ENCODE measurements at regions not wholly inside any gene's neighbourhood (a gene's known extent, or its start where the extent isn't known, plus 50 kb on each side); places are given as distances from the start of the nearest gene placed in this dataset.
"Not testable (repeated sequence)": the region's sequence is repeated elsewhere in the genome, so short reads cannot be mapped to it uniquely, and the experiment has no call there.

- DNase-seq (ENCODE audit: low read depth), result not testable (repeated sequence)
Measured at GRCh38 chr2:94576486-94576885, 294.7 kb upstream of the TEKT4 start.

DNA sequence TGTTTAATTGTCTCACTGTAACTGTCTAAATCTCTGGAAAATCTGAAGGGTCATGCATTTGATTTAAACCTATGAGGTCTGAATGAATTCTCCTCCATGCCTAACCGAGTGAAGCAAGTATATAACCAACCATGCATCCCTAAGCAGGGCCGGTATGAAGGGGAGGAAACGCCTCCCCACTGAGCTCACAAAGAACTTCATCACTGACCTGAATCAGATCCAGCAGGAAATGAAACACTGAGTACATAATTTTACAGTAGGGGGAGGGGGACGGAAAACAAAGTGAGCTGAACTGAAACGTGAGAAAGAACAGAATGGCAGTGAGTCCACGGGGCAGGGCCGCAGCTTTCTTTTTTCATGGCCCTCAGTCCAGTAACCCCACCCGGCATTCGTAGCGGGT lies 294.1 kb upstream of the TEKT4 start:
- DNase-seq (ENCODE audit: low read depth), result not testable (repeated sequence)

DNA sequence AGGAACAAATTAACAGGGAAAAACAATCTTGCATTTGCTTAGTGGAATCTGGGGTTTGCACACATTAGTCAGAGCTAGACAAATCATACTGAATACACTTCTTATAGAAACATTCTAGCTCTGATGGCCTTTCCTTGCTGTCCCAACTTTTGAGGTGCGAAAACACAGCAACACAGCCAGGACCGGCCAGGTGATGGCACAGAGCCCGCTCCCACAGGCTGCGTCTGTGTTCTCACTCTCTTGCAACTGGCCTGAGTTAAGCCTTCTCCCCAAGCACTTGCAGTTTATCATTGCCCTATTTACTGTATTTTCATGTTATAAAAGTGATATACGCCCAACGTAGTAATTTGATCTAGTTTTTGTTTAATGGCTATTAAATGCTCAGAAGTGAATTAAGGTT lies 292.0 kb upstream of the TEKT4 start:
- DNase-seq (ENCODE audit: low read depth), result not testable (repeated sequence)

GRCh38 chr2:94583081-94583723 lies 288.0 kb upstream of the TEKT4 start:
- DNase-seq (ENCODE audit: low read depth), result not testable (repeated sequence)

DNA sequence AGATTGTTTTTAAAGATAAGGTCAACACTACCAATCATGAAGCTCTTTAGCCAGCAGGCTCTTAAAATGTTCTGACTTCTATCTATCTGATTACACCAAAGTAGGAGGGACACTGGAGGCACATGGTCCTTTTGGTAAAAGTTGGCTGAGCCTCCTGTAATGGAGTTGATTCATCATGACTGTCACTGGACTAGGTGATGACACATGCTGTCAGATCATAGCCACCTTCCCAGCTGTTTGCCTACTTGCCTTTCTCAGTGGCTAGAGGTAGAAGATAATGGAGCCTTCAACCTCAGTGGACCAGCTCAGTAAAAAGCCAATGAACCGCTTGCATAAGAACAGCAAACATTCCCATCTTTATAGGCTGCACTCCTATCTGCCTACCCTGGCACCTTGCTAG lies 286.7 kb upstream of the TEKT4 start:
- not testable (repeated sequence) for DNase-seq (ENCODE audit: low read depth)

GRCh38 chr2:94586032-94586982 lies 284.9 kb upstream of the TEKT4 start:
- peak; percentile 37 for DNase-seq (ENCODE audit: low read depth)

GRCh38 chr2:94587042-94587441 lies 284.2 kb upstream of the TEKT4 start:
- DNase-seq (ENCODE audit: low read depth), result not testable (repeated sequence)

- DNase-seq (ENCODE audit: low read depth), result not testable (repeated sequence)
Measured at GRCh38 chr2:94594019-94594836, 277.0 kb upstream of the TEKT4 start.

DNA sequence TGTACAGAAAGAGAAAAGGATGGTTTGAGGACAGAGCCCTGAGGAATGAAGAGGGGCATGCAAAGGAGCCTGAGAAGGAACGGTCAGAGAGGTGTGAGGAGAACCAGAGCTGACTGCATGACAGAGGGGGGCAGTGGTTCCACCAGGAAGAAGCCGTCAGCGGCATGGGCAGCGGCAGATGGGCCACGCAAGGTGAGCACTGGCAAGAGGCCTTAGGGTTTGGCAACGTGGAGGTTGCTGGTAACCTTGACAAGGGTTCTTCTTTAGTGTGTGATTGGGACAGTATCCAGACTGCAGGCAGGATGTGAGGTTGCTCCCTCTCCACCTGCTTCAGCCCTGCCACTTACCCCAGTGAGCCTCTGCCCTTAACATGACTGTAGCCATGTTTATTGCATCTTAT lies 275.3 kb upstream of the TEKT4 start:
- DNase-seq (ENCODE audit: low read depth), result not testable (repeated sequence)

DNA sequence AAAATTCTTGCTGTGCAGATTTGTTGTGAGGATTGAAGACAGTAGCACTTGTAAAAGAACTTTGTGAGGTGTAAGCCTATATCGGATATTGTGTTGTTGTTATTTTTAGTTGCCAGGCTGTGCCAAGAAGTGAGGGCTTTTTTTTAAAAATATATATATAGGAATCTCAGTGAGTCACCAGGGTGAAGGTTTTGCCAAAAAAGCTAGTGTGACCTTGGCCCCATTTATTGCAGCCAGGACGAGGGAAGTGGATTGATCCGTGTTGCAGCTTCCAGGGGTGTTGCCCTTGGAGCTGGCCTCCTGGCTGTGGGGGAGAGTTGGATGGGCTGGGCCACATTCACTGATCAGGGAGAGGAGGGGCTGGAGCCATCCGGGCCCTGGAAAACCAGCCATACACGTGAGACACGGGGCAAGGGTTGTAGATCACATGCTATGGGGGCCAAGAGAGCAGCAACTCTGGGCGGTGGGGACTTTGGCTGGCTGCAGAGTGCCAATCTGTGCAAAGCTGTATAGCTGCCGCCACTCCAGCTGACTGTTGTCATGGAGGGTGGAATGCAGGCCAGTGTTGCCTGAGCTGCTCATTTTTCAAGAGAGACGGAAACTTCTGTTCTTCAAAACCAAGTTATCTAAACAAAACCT lies 273.0 kb upstream of the TEKT4 start:
- not testable (repeated sequence) for DNase-seq (ENCODE audit: low read depth)

DNA sequence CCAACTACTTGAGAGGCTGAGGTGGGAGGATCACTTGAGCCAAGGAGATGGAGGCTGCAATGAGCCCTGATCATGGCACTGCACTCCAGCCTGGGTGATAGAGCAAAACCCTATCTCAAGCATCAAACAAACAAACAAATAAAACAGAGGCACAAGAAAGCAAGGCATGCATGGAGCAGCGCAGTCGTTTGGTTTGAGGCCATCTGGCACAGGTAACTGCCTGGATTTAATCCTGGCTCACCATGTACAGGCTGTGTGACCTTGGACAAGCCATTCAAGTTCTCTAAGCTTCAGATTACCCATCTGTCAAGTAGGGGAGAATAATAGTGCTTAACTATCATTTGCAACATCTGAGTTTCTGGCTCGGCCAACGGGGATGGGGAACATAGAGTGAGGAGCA lies 270.3 kb upstream of the TEKT4 start:
- not testable (repeated sequence) for DNase-seq (ENCODE audit: low read depth)

DNA sequence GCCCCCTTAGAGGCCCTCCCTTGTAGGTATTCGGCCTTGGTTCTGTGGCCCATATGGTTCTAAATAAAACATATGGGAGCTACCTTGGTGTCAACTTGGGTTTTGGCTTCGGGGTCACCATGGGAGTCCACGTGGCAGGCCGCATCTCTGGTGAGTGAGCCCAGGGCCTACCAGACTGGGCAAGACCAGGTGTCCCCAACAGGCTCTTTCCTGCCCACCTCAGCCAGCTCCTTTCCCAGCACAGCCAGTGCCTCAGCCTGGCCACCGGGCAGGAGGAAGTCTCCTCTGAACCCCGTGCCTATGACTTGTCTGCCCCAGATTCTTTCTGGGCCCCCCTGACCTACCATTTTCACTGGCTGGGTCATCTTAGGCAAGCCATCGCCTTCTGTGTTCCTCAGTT lies 268.8 kb upstream of the TEKT4 start:
- DNase-seq (ENCODE audit: low read depth), result no peak

DNA sequence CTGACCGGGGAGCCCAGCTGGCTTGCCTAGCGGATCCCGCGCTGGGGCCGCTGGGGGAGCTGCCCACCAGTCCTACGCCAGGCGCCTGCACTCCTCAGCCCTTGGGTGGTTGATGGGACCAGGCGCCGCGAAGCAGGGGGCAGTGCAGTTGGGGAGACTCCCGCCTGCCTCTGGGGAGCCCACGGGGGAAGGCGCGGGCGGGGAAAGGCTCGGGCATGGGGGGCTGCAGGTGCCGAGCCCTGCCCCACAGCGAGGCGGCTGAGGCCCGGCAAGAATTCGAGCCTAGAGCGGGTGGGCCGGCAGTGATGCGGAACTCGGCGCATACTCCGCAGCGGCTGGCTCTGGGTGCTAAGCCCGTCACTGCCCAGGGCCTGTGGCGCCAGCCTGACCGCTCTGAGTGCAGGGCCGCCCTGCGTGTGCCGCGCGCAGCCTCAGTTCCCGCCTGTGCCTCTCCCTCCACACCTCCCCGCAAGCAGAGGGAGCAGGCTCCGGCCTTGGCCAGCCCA lies 249.1 kb upstream of the TEKT4 start:
- no peak for DNase-seq (ENCODE audit: low read depth)

- not testable (repeated sequence) for DNase-seq (ENCODE audit: low read depth)
Measured at GRCh38 chr2:94628953-94629352, 242.3 kb upstream of the TEKT4 start.

GRCh38 chr2:94641397-94641796 lies 229.8 kb upstream of the TEKT4 start:
- not testable (repeated sequence) for DNase-seq (ENCODE audit: low read depth)

DNA sequence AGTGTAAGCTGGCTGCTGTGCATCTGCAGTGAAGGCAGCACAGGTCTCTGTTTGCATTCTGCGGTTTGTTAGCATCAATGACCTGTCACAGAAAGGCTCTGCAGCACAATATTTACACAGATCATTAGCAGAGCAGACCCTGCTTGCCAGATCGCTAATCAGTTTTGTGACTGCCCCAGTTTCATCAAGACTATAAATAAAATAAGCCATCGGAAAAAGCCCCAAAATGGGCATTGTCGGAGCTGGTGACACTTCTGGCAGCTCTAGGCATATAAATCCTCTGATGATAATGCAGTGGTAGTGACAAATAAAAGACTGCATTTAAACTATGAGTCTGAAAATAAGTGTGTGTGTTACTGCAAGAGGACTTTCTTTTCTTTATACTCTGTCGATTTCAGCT lies 219.1 kb upstream of the TEKT4 start:
- DNase-seq (ENCODE audit: low read depth), result not testable (repeated sequence)

GRCh38 chr2:94669858-94670257 lies 201.4 kb upstream of the TEKT4 start:
- DNase-seq (ENCODE audit: low read depth), result not testable (repeated sequence)

GRCh38 chr2:94694236-94694635 lies 177.0 kb upstream of the TEKT4 start:
- DNase-seq (ENCODE audit: low read depth), result not testable (repeated sequence)

GRCh38 chr2:94708982-94709381 lies 162.2 kb upstream of the TEKT4 start:
- not testable (repeated sequence) for DNase-seq (ENCODE audit: low read depth)

DNA sequence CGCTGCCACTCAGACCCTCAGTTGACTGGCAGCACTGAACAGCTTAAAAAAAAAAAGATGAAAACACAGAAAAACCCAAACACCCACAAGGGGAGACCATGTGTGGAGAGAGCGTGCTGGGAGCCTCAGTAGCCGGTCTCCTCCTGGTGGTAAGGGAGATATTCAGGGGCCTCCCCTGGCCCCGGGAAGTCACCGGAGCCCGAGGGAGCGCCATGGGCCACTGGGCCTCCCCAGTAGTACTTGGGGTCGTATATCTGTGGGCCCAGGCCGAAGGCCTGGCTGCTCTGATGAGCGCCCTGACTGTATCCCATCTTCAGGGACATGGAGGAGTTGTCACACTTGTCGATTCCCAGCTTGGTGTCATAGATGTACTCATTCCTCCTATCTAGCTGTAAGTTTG lies 145.7 kb upstream of the TEKT4 start:
- no peak for DNase-seq (ENCODE audit: low read depth)

DNA sequence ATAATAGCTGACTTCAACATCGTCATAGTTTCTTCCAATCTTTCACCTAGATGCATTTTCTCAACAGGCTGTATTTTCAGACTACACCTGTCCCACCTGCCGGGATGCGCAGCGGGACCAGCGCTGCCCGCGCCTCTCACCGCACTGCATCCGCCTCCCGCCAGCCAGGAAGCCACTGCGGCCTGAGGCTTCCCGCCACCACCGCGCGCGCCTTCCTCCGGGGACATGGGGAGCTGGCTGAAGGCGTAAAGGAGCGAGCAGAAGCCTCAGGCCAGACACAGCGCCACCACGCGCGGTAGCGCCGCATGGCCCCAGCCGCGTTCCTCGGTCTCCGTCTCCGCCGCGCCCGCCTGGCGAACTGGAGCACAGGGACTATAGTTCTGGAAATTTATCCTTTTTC lies 135.7 kb upstream of the TEKT4 start:
- DNase-seq (ENCODE audit: low read depth), result not testable (repeated sequence)

DNA sequence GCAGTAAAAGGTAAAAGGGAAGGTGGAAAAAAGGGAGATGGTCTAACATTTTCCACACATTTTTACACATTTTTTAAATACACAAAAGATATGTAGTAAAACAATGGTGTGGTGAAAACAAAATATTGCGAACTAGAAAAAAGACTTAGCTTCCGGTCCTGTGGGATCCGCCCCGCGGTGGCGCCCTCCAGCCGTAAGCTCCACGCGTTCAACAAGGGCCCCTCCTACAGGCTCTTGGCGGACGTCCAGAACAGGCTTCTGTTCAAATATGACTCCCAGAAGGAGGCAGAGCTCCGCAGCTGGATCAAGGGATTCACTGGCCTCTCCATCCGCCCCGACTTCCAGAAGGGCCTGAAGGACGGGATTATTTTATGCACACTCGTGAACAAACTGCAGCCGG lies 134.1 kb upstream of the TEKT4 start:
- DNase-seq (ENCODE audit: low read depth), result not testable (repeated sequence)
